ENCODE measurements at regions not wholly inside any gene's neighbourhood (a gene's known extent, or its start where the extent isn't known, plus 50 kb on each side); places are given as distances from the start of the nearest gene placed in this dataset.

DNA sequence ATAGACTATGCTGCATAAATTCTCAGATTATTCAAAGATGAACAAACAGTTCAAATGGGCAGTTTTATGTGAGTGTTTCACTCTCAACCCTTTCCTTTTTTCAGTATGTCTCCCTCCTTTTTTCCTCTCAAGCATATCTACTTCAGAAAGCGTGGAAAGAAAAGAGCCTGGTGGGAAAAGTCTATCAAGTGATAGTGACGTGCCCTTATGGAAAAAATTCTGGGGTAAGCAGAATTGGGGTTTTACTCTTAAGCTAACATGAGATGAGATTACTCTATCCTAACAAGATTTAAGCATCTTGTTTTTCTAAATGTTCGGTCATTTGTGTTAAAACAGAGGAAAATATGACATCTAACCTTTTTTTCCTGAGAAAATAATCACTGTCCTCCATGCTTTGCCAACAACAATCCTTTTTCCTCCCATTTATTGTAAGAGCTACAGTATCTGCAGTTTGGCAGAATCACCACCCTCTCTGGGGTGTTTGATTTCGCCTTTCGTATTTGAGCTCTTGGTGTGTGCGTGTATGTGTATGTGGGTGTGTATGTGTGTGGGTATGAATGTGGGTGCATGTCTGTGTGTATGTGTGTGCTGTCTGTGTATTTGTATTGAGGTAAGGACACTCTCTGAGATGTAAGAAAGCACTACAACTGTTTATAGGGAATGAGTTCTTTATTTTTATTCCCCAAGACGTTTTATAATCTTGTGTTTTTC lies 143.9 kb upstream of the L3MBTL4 start:
- Histone ChIP-seq H3K27ac (ENCODE audit: low read length) (no peak overlapping the region), H3K9me3 (ENCODE audit: control insufficient read depth in 2 of 2, low read length in 2 of 2) (no peaks in the 10 kb centered on the region), H3K36me3 (ENCODE audit: control insufficient read depth in 2 of 2, insufficient read depth in 2 of 2, low read length in 2 of 2) (no peaks in the 10 kb centered on the region)

GRCh38 chr18:6559296-6559695 lies 144.6 kb upstream of the L3MBTL4 start:
- no peaks in the 10 kb centered on the region for H3K36me3 ChIP-seq (ENCODE audit: control insufficient read depth in 2 of 2, insufficient read depth in 2 of 2, low read length in 2 of 2)
- H3K27me3 ChIP-seq (ENCODE audit: control insufficient read depth in 1 of 2, insufficient read depth in 2 of 2, low read length in 2 of 2): no peaks in the 10 kb centered on the region
- H3K27ac ChIP-seq (ENCODE audit: low read length): no peak overlapping the region
- H3K4me3 ChIP-seq (ENCODE audit: low read length in 2 of 2): no peak overlapping the region
- H3K9me3 ChIP-seq (ENCODE audit: control insufficient read depth in 2 of 2, low read length in 2 of 2): no peaks in the 10 kb centered on the region
- no peak overlapping the region for H3K9ac ChIP-seq (ENCODE audit: low read length in 2 of 2)
- no peaks in the 10 kb centered on the region for H3K4me1 ChIP-seq (ENCODE audit: control insufficient read depth, insufficient read depth, low read length)

More for the DNA sequence above, 143.9 kb upstream of the L3MBTL4 start:
- H3K9ac ChIP-seq (ENCODE audit: low read length in 2 of 2): no peak overlapping the region
- no peaks in the 10 kb centered on the region for H3K27me3 ChIP-seq (ENCODE audit: control insufficient read depth in 1 of 2, insufficient read depth in 2 of 2, low read length in 2 of 2)
- H3K4me1 ChIP-seq (ENCODE audit: control insufficient read depth, insufficient read depth, low read length): no peaks in the 10 kb centered on the region
- no peak overlapping the region for H3K4me3 ChIP-seq (ENCODE audit: low read length in 2 of 2)

DNA sequence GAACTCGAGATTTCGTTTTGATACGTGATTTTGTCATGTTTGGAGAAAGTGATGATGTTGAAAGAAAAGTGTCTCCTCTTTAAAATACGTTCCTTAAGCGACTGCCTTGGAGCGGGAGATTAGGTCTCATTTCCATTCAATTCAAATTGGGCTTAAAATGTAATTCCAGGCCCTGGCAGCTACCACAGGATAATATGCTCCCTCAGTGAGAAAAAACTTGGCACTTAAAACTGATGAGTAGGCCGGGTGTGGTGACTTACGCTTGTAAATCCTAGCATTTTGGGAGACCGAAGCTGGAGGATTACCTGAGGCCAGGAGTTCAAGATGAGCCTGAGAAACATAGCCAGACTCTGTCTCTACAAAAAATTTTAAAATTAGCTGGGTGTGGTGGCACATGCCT lies 146.3 kb upstream of the L3MBTL4 start:
- Histone ChIP-seq H3K4me1 (ENCODE audit: control insufficient read depth, insufficient read depth, low read length) (no peaks in the 10 kb centered on the region), H3K36me3 (ENCODE audit: control insufficient read depth in 2 of 2, insufficient read depth in 2 of 2, low read length in 2 of 2) (no peaks in the 10 kb centered on the region), H3K27me3 (ENCODE audit: control insufficient read depth in 1 of 2, insufficient read depth in 2 of 2, low read length in 2 of 2) (no peaks in the 10 kb centered on the region), H3K9me3 (ENCODE audit: control insufficient read depth in 2 of 2, low read length in 2 of 2) (no peaks in the 10 kb centered on the region), H3K9ac (ENCODE audit: low read length in 2 of 2) (no peak overlapping the region), H3K27ac (ENCODE audit: low read length) (no peak overlapping the region), H3K4me3 (ENCODE audit: low read length in 2 of 2) (no peak overlapping the region)

GRCh38 chr18:6561420-6561861 lies 146.7 kb upstream of the L3MBTL4 start:
- Histone ChIP-seq H3K27ac (ENCODE audit: low read length) (no peak overlapping the region), H3K4me1 (ENCODE audit: control insufficient read depth, insufficient read depth, low read length) (no peaks in the 10 kb centered on the region), H3K27me3 (ENCODE audit: control insufficient read depth in 1 of 2, insufficient read depth in 2 of 2, low read length in 2 of 2) (no peaks in the 10 kb centered on the region), H3K9ac (ENCODE audit: low read length in 2 of 2) (no peak overlapping the region), H3K4me3 (ENCODE audit: low read length in 2 of 2) (no peak overlapping the region), H3K9me3 (ENCODE audit: control insufficient read depth in 2 of 2, low read length in 2 of 2) (no peaks in the 10 kb centered on the region), H3K36me3 (ENCODE audit: control insufficient read depth in 2 of 2, insufficient read depth in 2 of 2, low read length in 2 of 2) (no peaks in the 10 kb centered on the region)

GRCh38 chr18:6561862-6562291 lies 147.2 kb upstream of the L3MBTL4 start:
- Histone ChIP-seq H3K4me1 (ENCODE audit: control insufficient read depth, insufficient read depth, low read length) (no peaks in the 10 kb centered on the region), H3K4me3 (ENCODE audit: low read length in 2 of 2) (no peak overlapping the region), H3K36me3 (ENCODE audit: control insufficient read depth in 2 of 2, insufficient read depth in 2 of 2, low read length in 2 of 2) (no peaks in the 10 kb centered on the region), H3K27ac (ENCODE audit: low read length) (no peak overlapping the region), H3K9me3 (ENCODE audit: control insufficient read depth in 2 of 2, low read length in 2 of 2) (no peaks in the 10 kb centered on the region), H3K9ac (ENCODE audit: low read length in 2 of 2) (no peak overlapping the region), H3K27me3 (ENCODE audit: control insufficient read depth in 1 of 2, insufficient read depth in 2 of 2, low read length in 2 of 2) (no peaks in the 10 kb centered on the region)

GRCh38 chr18:6563896-6564295 lies 149.2 kb upstream of the L3MBTL4 start:
- Histone ChIP-seq H3K4me3 (ENCODE audit: low read length in 2 of 2) (no peak overlapping the region), H3K4me1 (ENCODE audit: control insufficient read depth, insufficient read depth, low read length) (no peaks in the 10 kb centered on the region), H3K27me3 (ENCODE audit: control insufficient read depth in 1 of 2, insufficient read depth in 2 of 2, low read length in 2 of 2) (no peaks in the 10 kb centered on the region), H3K27ac (ENCODE audit: low read length) (no peak overlapping the region), H3K36me3 (ENCODE audit: control insufficient read depth in 2 of 2, insufficient read depth in 2 of 2, low read length in 2 of 2) (no peaks in the 10 kb centered on the region), H3K9ac (ENCODE audit: low read length in 2 of 2) (no peak overlapping the region), H3K9me3 (ENCODE audit: control insufficient read depth in 2 of 2, low read length in 2 of 2) (no peaks in the 10 kb centered on the region)

DNA sequence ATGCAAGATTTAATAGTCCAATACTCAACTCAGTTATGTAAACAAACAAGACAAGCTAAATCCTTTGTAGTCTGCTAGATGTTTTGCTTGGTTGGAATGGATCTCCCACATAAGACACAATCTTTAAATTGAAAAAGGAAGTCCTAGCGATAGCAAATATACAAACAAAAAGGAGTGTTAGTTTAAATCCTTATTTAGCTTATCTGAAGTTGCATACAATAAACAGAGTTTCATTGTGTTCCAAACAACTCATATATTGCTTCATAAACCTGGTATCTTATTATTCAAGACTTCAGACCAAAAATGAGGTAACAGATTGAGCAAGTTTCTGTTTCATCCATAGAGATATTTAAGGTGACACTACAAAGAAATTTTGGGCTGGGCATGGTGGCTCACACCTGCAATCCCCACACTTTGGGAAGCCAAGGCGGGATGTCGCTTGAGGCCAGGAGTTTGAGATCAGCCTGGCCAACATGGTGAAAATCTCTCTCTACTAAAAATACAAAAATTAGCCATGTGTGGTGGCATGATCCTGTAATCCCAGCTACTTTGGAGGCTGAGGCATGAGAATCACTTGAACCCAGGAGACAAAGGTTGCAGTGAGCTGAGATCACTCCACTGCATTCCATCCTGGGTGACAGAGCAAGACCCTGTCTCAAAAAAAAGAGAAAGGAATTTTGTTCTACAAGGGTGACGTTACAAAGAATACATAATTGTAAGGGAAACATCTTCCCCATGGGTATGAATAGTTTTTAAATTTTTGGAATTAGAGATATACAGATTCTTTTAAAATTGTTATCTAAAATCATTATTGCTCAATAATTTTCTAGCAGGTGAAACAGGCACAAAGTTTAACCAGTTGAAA lies 150.5 kb upstream of the L3MBTL4 start:
- Histone ChIP-seq H3K27ac (ENCODE audit: low read length) (no peak overlapping the region), H3K27me3 (ENCODE audit: control insufficient read depth in 1 of 2, insufficient read depth in 2 of 2, low read length in 2 of 2) (no peaks in the 10 kb centered on the region), H3K9me3 (ENCODE audit: control insufficient read depth in 2 of 2, low read length in 2 of 2) (no peaks in the 10 kb centered on the region), H3K4me3 (ENCODE audit: low read length in 2 of 2) (no peak overlapping the region), H3K36me3 (ENCODE audit: control insufficient read depth in 2 of 2, insufficient read depth in 2 of 2, low read length in 2 of 2) (no peaks in the 10 kb centered on the region), H3K4me1 (ENCODE audit: control insufficient read depth, insufficient read depth, low read length) (no peaks in the 10 kb centered on the region), H3K9ac (ENCODE audit: low read length in 2 of 2) (no peak overlapping the region)

DNA sequence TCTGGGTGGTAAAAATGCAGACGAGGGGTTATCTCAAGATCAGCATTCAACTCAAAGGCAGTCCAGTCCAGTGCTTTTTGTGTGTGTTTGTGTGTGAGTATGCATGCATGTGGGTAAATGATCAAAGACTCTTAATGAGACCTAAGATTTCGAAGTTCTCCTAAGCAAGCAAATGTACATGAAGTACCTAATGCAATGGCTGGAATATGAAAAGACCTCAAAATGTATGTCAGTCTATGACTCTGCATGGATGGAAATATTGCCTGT lies 151.0 kb upstream of the L3MBTL4 start:
- Histone ChIP-seq H3K9me3 (ENCODE audit: control insufficient read depth in 2 of 2, low read length in 2 of 2) (no peaks in the 10 kb centered on the region), H3K27me3 (ENCODE audit: control insufficient read depth in 1 of 2, insufficient read depth in 2 of 2, low read length in 2 of 2) (no peaks in the 10 kb centered on the region), H3K4me1 (ENCODE audit: control insufficient read depth, insufficient read depth, low read length) (no peaks in the 10 kb centered on the region), H3K36me3 (ENCODE audit: control insufficient read depth in 2 of 2, insufficient read depth in 2 of 2, low read length in 2 of 2) (no peaks in the 10 kb centered on the region), H3K27ac (ENCODE audit: low read length) (no peak overlapping the region), H3K9ac (ENCODE audit: low read length in 2 of 2) (no peak overlapping the region), H3K4me3 (ENCODE audit: low read length in 2 of 2) (no peak overlapping the region)

DNA sequence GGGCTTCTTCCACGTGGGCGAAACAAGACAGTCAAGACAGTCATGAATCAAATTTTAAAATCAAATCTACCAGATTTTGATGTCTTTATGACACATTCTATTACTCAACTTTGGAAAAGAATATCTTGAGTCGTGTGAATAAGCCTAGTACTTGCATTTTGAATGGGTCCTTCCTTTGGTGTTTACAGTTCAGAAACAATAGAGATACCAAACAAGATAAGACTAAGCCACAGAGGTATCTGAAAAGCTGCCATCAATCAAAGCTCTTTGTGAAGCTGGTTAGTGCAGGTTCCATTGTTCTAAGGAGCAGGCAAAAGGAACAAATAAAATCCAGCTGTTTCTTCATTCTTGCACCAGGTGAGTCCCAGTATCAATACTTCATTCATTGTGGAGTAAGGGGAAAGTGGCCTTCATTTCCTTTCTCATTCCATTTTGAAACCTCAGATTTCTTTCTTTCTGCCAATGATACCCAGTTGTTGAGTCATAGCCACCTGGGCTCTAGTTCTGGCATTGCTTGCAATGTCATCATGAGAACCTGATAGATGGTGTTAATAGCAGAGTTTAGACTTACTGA lies 151.7 kb upstream of the L3MBTL4 start:
- no peaks in the 10 kb centered on the region for H3K9me3 ChIP-seq (ENCODE audit: control insufficient read depth in 2 of 2, low read length in 2 of 2)
- no peak overlapping the region for H3K27ac ChIP-seq (ENCODE audit: low read length)
- H3K9ac ChIP-seq (ENCODE audit: low read length in 2 of 2): no peak overlapping the region
- H3K36me3 ChIP-seq (ENCODE audit: control insufficient read depth in 2 of 2, insufficient read depth in 2 of 2, low read length in 2 of 2): no peaks in the 10 kb centered on the region
- no peaks in the 10 kb centered on the region for H3K27me3 ChIP-seq (ENCODE audit: control insufficient read depth in 1 of 2, insufficient read depth in 2 of 2, low read length in 2 of 2)
- H3K4me3 ChIP-seq (ENCODE audit: low read length in 2 of 2): no peak overlapping the region
- no peaks in the 10 kb centered on the region for H3K4me1 ChIP-seq (ENCODE audit: control insufficient read depth, insufficient read depth, low read length)

DNA sequence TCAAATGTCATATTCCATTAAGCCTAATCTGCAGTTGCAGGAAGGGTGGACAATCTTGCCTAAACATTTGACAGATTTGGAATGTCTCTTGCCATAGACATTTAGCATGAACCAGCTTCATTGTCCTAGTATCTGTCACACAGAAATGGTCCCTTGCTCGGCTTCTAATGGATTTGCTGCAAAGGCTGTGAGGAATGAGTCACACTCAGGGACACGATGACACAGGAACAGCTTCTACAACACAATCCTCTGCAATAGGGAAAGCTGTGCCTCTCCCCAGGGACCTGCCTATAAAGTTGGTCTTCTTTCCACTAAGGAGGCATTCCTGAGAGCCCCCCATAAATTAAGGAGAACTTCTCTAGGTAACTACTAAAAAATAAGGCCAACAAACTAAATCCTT lies 155.1 kb upstream of the L3MBTL4 start:
- Histone ChIP-seq H3K4me1 (ENCODE audit: control insufficient read depth, insufficient read depth, low read length) (no peaks in the 10 kb centered on the region), H3K36me3 (ENCODE audit: control insufficient read depth in 2 of 2, insufficient read depth in 2 of 2, low read length in 2 of 2) (no peaks in the 10 kb centered on the region), H3K27ac (ENCODE audit: low read length) (no peak overlapping the region), H3K9me3 (ENCODE audit: control insufficient read depth in 2 of 2, low read length in 2 of 2) (no peaks in the 10 kb centered on the region), H3K27me3 (ENCODE audit: control insufficient read depth in 1 of 2, insufficient read depth in 2 of 2, low read length in 2 of 2) (no peaks in the 10 kb centered on the region), H3K4me3 (ENCODE audit: low read length in 2 of 2) (no peak overlapping the region), H3K9ac (ENCODE audit: low read length in 2 of 2) (no peak overlapping the region)

Measured in stomach smooth muscle (tissue), 2 donors.